AG04450 (cell line): ENCODE measurements at regions not wholly inside any gene's neighbourhood (a gene's known extent, or its start where the extent isn't known, plus 50 kb on each side); places are given as distances from the start of the nearest gene placed in this dataset.

Experiments used
- CTCF ChIA-PET: fragments of 300-600, 350-600 bp; formaldehyde crosslinking; extraction: SDS; loops from one replicate; lab custom pipeline; 2022; ENCODE audit warnings: antibody characterized with exemption, inconsistent platforms; lab: Charles Lee
- POLR2A ChIA-PET: fragments of 350-600 bp; formaldehyde crosslinking; extraction: SDS; loops from one replicate; lab custom pipeline; 2021; ENCODE audit warnings: antibody characterized with exemption, inconsistent platforms; lab: Yijun Ruan, JAX
- DNase-seq: peaks from one replicate; pipeline ENCODE4 v3.0.0-alpha.2; 2011; ENCODE audit warnings: low read depth, low spot score
- H3K27ac ChIP-seq: one replicate; pipeline ENCODE4 v1.5.1; 2012; ENCODE audit warnings: low read depth, low read length, control low read depth
- H3K27me3 ChIP-seq: one replicate; pipeline ENCODE4 v1.6.0; 2012; ENCODE audit warnings: low read length; ENCODE audit not compliant: control insufficient read depth, insufficient read depth
- H3K4me3 ChIP-seq: 2 replicates; pipeline ENCODE4 v1.5.1; 2011; ENCODE audit warnings: mild to moderate bottlenecking, low read depth, low read length, control low read depth
- H3K9me3 ChIP-seq: 2 replicates; pipeline ENCODE4 v1.5.1; 2012; ENCODE audit warnings: low read length; ENCODE audit not compliant: control insufficient read depth, insufficient read depth
- TF ChIP-seq, protein P1 (sequence below): IDR thresholded peaks from 2 replicates; pipeline ENCODE4 v1.5.1; 2011; ENCODE audit warnings: low read depth, low read length, control low read depth, inconsistent platforms

DNA sequence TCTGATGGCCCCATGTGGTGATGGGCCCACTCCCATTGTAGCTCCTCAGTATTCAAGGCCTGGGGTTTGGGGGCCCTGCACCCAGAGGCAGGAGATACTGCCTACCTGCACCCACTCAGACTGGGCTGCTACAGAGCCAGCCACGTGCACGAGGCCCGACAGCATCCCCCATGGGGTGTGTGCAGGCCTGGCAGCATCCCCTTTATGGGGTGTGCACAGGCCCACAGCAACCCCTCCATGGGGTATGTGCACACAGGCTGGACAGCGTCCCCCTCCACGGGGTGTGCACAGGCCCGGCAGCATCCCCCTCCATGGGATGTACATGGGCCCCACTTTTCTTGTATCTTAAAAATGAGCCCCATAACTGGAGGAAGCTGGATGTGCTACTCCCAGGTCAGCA, 156.0 kb downstream of the RBFOX3 start:
- no peak overlapping the region for H3K27ac ChIP-seq
- POLR2A ChIA-PET, result no interaction called here
- H3K27me3 ChIP-seq, result no peaks in the 10 kb centered on the region
- CTCF ChIA-PET, result no interaction called here
- TF ChIP-seq, protein P1, sequence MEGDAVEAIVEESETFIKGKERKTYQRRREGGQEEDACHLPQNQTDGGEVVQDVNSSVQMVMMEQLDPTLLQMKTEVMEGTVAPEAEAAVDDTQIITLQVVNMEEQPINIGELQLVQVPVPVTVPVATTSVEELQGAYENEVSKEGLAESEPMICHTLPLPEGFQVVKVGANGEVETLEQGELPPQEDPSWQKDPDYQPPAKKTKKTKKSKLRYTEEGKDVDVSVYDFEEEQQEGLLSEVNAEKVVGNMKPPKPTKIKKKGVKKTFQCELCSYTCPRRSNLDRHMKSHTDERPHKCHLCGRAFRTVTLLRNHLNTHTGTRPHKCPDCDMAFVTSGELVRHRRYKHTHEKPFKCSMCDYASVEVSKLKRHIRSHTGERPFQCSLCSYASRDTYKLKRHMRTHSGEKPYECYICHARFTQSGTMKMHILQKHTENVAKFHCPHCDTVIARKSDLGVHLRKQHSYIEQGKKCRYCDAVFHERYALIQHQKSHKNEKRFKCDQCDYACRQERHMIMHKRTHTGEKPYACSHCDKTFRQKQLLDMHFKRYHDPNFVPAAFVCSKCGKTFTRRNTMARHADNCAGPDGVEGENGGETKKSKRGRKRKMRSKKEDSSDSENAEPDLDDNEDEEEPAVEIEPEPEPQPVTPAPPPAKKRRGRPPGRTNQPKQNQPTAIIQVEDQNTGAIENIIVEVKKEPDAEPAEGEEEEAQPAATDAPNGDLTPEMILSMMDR, result no peak
- no peak overlapping the region for H3K4me3 ChIP-seq
- no peaks in the 10 kb centered on the region; the same call in 1 of the 2 replicates for H3K9me3 ChIP-seq
- no peak for DNase-seq

DNA sequence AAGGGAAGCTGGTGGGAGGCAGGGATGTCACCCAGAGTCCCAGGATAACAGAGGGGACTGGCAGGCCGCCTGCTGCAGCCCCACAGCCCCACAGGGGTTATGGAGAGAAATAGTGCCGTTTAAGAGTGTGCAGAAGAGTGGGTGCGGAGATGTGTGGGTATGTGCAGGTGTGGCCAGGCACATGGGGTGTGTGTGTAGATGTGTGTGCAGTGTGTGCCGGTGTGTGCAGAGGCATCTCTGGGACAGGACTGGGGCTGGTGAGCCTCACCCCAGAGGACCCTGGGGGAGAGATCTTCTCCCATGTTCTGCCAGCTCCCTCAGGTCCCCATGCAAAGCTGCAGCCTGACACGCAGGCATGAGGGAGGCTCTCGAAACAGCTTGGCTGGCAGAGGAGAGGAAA, 157.4 kb downstream of the RBFOX3 start:
- Histone ChIP-seq H3K4me3 (no peak overlapping the region), H3K27me3 (no peaks in the 10 kb centered on the region), H3K9me3 (no peaks in the 10 kb centered on the region; the same call in 1 of the 2 replicates), H3K27ac (no peak overlapping the region)
- DNase-seq, result no peak
- ChIA-PET CTCF (no interaction called here), POLR2A (no interaction called here)
- TF ChIP-seq, protein P1, result no peak

DNA sequence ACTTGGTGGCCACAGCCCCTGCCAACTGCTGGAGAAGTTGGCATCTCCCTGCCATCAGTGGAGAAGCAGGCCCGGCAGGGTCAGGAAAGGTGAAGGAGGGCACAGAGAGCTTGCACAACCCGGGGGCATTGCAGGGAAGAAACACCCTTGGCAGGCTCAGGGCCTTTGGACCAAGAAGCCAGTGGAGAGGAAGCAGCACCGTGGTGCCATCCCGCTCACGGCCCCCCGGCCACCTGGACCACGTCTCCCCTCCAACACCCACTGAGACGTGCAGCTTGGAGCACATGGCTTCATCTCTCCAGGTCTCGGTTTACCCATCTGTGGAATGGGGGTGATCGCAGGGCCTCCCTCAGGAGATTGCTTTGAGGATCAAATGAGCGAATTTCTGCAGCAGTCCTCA, 158.1 kb downstream of the RBFOX3 start:
- ChIA-PET POLR2A (no interaction called here), CTCF (no interaction called here)
- TF ChIP-seq, protein P1, result no peak
- DNase-seq, result no peak
- H3K27me3 ChIP-seq, result no peaks in the 10 kb centered on the region
- no peak overlapping the region for H3K4me3 ChIP-seq
- no peak overlapping the region for H3K27ac ChIP-seq
- H3K9me3 ChIP-seq, result no peaks in the 10 kb centered on the region; the same call in 1 of the 2 replicates

DNA sequence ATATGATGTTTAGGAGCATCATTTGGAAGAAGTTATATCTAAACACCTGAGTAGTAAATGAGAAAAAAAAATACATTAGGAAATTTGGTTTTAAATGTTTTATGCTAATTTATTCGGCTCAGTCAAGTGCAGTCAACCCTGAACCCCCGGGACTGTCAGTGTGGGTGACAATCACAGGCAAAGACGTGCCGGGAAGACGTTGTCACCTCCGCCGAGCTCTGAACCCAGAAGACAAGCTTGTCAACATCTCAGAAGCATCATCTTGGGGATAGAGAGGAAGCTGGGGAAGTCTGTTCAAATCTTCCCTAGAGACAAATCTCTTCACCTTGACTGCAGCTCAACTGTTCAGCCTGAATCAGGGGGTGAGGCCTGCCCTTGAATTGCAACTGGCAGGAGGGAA, 159.7 kb downstream of the RBFOX3 start:
- no peak for DNase-seq
- Histone ChIP-seq H3K27me3 (no peaks in the 10 kb centered on the region), H3K27ac (peak overlapping the region; percentile 11), H3K9me3 (no peaks in the 10 kb centered on the region; the same call in 1 of the 2 replicates), H3K4me3 (no peak overlapping the region)
- ChIA-PET CTCF (no interaction called here), POLR2A (no interaction called here)
- TF ChIP-seq, protein P1, result no peak

DNA sequence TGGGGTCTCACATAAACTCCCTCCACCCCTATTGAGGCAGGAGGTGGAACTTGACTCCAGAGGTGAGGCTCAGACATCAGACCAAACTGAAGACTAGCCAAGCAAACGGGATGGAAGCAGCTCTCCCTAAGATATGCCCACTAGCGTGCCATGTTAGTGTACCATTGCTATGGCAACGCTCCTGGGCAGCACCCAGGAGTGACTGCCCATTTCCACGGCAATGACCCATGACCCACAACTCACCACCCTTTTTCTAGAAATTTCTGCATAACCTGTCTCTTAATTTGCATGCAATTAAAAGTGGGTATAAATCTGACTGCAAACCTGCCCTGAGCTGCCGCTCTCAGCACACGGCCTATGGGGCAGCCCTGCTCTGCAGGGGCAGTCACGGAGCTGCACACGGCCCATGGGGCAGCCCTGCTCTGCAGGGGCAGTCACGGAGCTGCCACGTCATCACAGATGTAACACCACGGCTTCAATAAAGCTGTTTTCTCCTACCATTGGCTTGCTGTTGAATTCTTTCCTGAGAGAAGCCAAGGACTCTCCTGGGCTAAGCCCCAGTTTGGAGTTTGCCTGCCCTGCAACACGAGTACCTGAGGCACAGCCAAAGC, 164.3 kb downstream of the RBFOX3 start:
- POLR2A ChIA-PET, result no interaction called here
- CTCF ChIA-PET, result no interaction called here
- H3K27me3 ChIP-seq, result no peaks in the 10 kb centered on the region
- TF ChIP-seq, protein P1, result no peak
- no peak for DNase-seq
- no peak overlapping the region for H3K4me3 ChIP-seq
- H3K9me3 ChIP-seq, result no peaks in the 10 kb centered on the region; the same call in 1 of the 2 replicates
- no peak overlapping the region for H3K27ac ChIP-seq
